ENCODE measurements at regions not wholly inside any gene's neighbourhood (a gene's known extent, or its start where the extent isn't known, plus 50 kb on each side); places are given as distances from the start of the nearest gene placed in this dataset.
"Not testable (repeated sequence)": the region's sequence is repeated elsewhere in the genome, so short reads cannot be mapped to it uniquely, and the experiment has no call there.

- H3K27me3 ChIP-seq: no peaks in the 10 kb centered on the region
- H3K9me3 ChIP-seq: no peaks in the 10 kb centered on the region
- no peak overlapping the region for H3K4me3 ChIP-seq
- no peak overlapping the region for H3K27ac ChIP-seq
- H3K9ac ChIP-seq (ENCODE audit: low read depth in 2 of 2, low read length in 2 of 2): no peak overlapping the region
- no peaks in the 10 kb centered on the region for H3K4me1 ChIP-seq
- no peaks in the 10 kb centered on the region for H3K36me3 ChIP-seq
- intact Hi-C loops (cut with DNase I): no loop called here
- no peak for TF ChIP-seq CTCF (IDR thresholded peaks at IDR 0.05)
- DNase-seq: no peak
These were observed 103.8 kb upstream of the ETV6 start for GRCh38 chr12:11545484-11546330.

GRCh38 chr12:11546582-11547270 lies 102.7 kb upstream of the ETV6 start:
- H3K27me3 ChIP-seq; H3K4me3 ChIP-seq; H3K4me1 ChIP-seq; intact Hi-C loops (cut with DNase I); H3K27ac ChIP-seq; H3K9me3 ChIP-seq; H3K36me3 ChIP-seq; H3K9ac ChIP-seq (ENCODE audit: low read depth in 2 of 2, low read length in 2 of 2); DNase-seq: not testable (repeated sequence)

GRCh38 chr12:11547271-11547646 lies 102.2 kb upstream of the ETV6 start:
- DNase-seq; intact Hi-C loops (cut with DNase I); H3K4me1 ChIP-seq; H3K9ac ChIP-seq (ENCODE audit: low read depth in 2 of 2, low read length in 2 of 2); H3K27me3 ChIP-seq; H3K36me3 ChIP-seq; H3K27ac ChIP-seq; H3K4me3 ChIP-seq; H3K9me3 ChIP-seq: not testable (repeated sequence)

GRCh38 chr12:11549119-11549518 lies 100.4 kb upstream of the ETV6 start:
- DNase-seq: no peak
- H3K27ac ChIP-seq: no peak overlapping the region
- no peaks in the 10 kb centered on the region for H3K4me1 ChIP-seq
- H3K4me3 ChIP-seq: no peak overlapping the region
- H3K9ac ChIP-seq (ENCODE audit: low read depth in 2 of 2, low read length in 2 of 2): no peak overlapping the region
- H3K27me3 ChIP-seq: no peaks in the 10 kb centered on the region
- no peaks in the 10 kb centered on the region for H3K9me3 ChIP-seq
- intact Hi-C loops (cut with DNase I): no loop called here
- no peak for TF ChIP-seq CTCF (IDR thresholded peaks at IDR 0.05)
- H3K36me3 ChIP-seq: no peaks in the 10 kb centered on the region

GRCh38 chr12:11553871-11554533 lies 95.5 kb upstream of the ETV6 start:
- intact Hi-C loops (cut with DNase I): no loop called here
- Histone ChIP-seq H3K4me3 (no peak overlapping the region), H3K27me3 (no peaks in the 10 kb centered on the region), H3K4me1 (no peaks in the 10 kb centered on the region), H3K36me3 (no peaks in the 10 kb centered on the region), H3K9ac (ENCODE audit: low read depth in 2 of 2, low read length in 2 of 2) (no peak overlapping the region), H3K9me3 (no peaks in the 10 kb centered on the region), H3K27ac (no peak overlapping the region)
- peak; percentile 72 for DNase-seq
- TF ChIP-seq CTCF (IDR thresholded peaks at IDR 0.05): peak; percentile 47

- H3K4me1 ChIP-seq: no peaks in the 10 kb centered on the region
- no peaks in the 10 kb centered on the region for H3K27me3 ChIP-seq
- no peak overlapping the region for H3K9ac ChIP-seq (ENCODE audit: low read depth in 2 of 2, low read length in 2 of 2)
- H3K4me3 ChIP-seq: no peak overlapping the region
- no peak for TF ChIP-seq CTCF (IDR thresholded peaks at IDR 0.05)
- H3K9me3 ChIP-seq: no peaks in the 10 kb centered on the region
- DNase-seq: no peak
- intact Hi-C loops (cut with DNase I): no loop called here
- no peak overlapping the region for H3K27ac ChIP-seq
- H3K36me3 ChIP-seq: no peaks in the 10 kb centered on the region
These were observed 94.3 kb upstream of the ETV6 start for GRCh38 chr12:11555195-11555594.
